Activated CD4-positive, alpha-beta T cell treated with anti-CD3 and anti-CD28 coated beads for 4 hours (primary cell): ENCODE measurements at regions not wholly inside any gene's neighbourhood (a gene's known extent, or its start where the extent isn't known, plus 50 kb on each side); places are given as distances from the start of the nearest gene placed in this dataset.

Experiments used
- DNase-seq, 2 donors: peaks; one replicate each; pipeline ENCODE4 v3.0.0-alpha.2; 2020

GRCh38 chr20:56978475-56978874 is 288.0 kb downstream of the BMP7 start:
- no peak for DNase-seq

- DNase-seq = no peak
Measured at GRCh38 chr20:56979125-56979524, 287.3 kb downstream of the BMP7 start.

- DNase-seq = no peak
Measured at GRCh38 chr20:56981301-56981700, 285.1 kb downstream of the BMP7 start.

- no peak for DNase-seq
Measured at GRCh38 chr20:56983813-56984212, 282.6 kb downstream of the BMP7 start.

GRCh38 chr20:56985066-56985685 is 281.3 kb downstream of the BMP7 start:
- DNase-seq = no peak

GRCh38 chr20:56986476-56986875 is 280.0 kb downstream of the BMP7 start:
- no peak for DNase-seq

GRCh38 chr20:56986931-56987720 is 279.3 kb downstream of the BMP7 start:
- no peak for DNase-seq

GRCh38 chr20:56987986-56988385 is 278.5 kb downstream of the BMP7 start:
- DNase-seq = no peak

- no peak for DNase-seq
Measured at GRCh38 chr20:56988446-56988845, 278.0 kb downstream of the BMP7 start.

- no peak for DNase-seq
Measured at GRCh38 chr20:56989516-56989915, 276.9 kb downstream of the BMP7 start.

- DNase-seq = no peak
Measured at GRCh38 chr20:56993020-56993559, 273.4 kb downstream of the BMP7 start.

- no peak for DNase-seq
Measured at GRCh38 chr20:56994006-56994405, 272.4 kb downstream of the BMP7 start.

GRCh38 chr20:56995149-56995548 is 271.3 kb downstream of the BMP7 start:
- no peak for DNase-seq

GRCh38 chr20:56995635-56996075 is 270.8 kb downstream of the BMP7 start:
- DNase-seq = no peak

- DNase-seq = no peak
Measured at GRCh38 chr20:56996533-56996932, 269.9 kb downstream of the BMP7 start.

- no peak for DNase-seq
Measured at GRCh38 chr20:56998438-56998837, 268.0 kb downstream of the BMP7 start.

GRCh38 chr20:57000441-57000968 is 265.9 kb downstream of the BMP7 start:
- DNase-seq = no peak

- DNase-seq = no peak
Measured at GRCh38 chr20:57001126-57001767, 265.2 kb downstream of the BMP7 start.

- DNase-seq = no peak
Measured at GRCh38 chr20:57002066-57002570, 264.3 kb downstream of the BMP7 start.

- DNase-seq = no peak
Measured at GRCh38 chr20:57003012-57003411, 263.4 kb downstream of the BMP7 start.

- no peak for DNase-seq
Measured at GRCh38 chr20:57004416-57004815, 262.0 kb downstream of the BMP7 start.

- DNase-seq = no peak
Measured at GRCh38 chr20:57004951-57005933, 261.2 kb downstream of the BMP7 start.
